AG10803 (cell line): ENCODE measurements at regions not wholly inside any gene's neighbourhood (a gene's known extent, or its start where the extent isn't known, plus 50 kb on each side); places are given as distances from the start of the nearest gene placed in this dataset.

Experiments used
- DNase-seq: peaks from one replicate; pipeline ENCODE4 v3.0.0; 2010; ENCODE audit warnings: low read depth
- H3K4me3 ChIP-seq: 2 replicates; pipeline ENCODE4 v1.5.1; 2011; ENCODE audit warnings: mild to moderate bottlenecking, low read length, control low read depth
- CTCF ChIP-seq: conservative IDR thresholded peaks from 2 replicates; pipeline ENCODE4 v1.5.1; 2011; ENCODE audit warnings: mild to moderate bottlenecking, low read length, control low read depth, inconsistent platforms

- H3K4me3 ChIP-seq: no peak overlapping the region
- DNase-seq: no peak
- TF ChIP-seq CTCF: no peak
These were observed 59.9 kb upstream of the IPO9 start for GRCh38 chr1:201769072-201769471.

- peak; percentile 95 for DNase-seq
- H3K4me3 ChIP-seq: no peak overlapping the region
- TF ChIP-seq CTCF: 0 out of 2 replicates have a peak, but pooled peaks have one; percentile 6
These were observed 59.0 kb upstream of the IPO9 start for GRCh38 chr1:201769966-201770365.

- no peak overlapping the region for H3K4me3 ChIP-seq
- peak; percentile 62 for DNase-seq
- no peak for TF ChIP-seq CTCF
These were observed 57.5 kb upstream of the IPO9 start for GRCh38 chr1:201771466-201771865.

- H3K4me3 ChIP-seq: no peak overlapping the region
- DNase-seq: no peak
- TF ChIP-seq CTCF: no peak
These were observed 56.8 kb upstream of the IPO9 start for GRCh38 chr1:201772178-201772577.

GRCh38 chr1:201773764-201774163 is 55.2 kb upstream of the IPO9 start:
- no peak for DNase-seq
- no peak for TF ChIP-seq CTCF
- no peak overlapping the region for H3K4me3 ChIP-seq

- DNase-seq: peak; percentile 83
- no peak for TF ChIP-seq CTCF
- no peak overlapping the region for H3K4me3 ChIP-seq
These were observed 54.6 kb upstream of the IPO9 start for GRCh38 chr1:201774224-201774982.

GRCh38 chr1:201774983-201775344 is 54.0 kb upstream of the IPO9 start:
- TF ChIP-seq CTCF: no peak
- no peak overlapping the region for H3K4me3 ChIP-seq
- no peak for DNase-seq
